SK-N-SH treated with all-trans-retinoic acid at 6 μM for 48 hours (cell line): ENCODE measurements at regions not wholly inside any gene's neighbourhood (a gene's known extent, or its start where the extent isn't known, plus 50 kb on each side); places are given as distances from the start of the nearest gene placed in this dataset.

Experiments used
- BACH2 ChIP-seq: fragments of 250-450 bp; sonication (Bioruptor Pico); IDR thresholded peaks from 2 replicates; pipeline ENCODE4 v1.9.0; 2021; ENCODE audit warnings: mild to moderate bottlenecking, borderline replicate concordance
- CSDC2 ChIP-seq: fragments of 250-450 bp; sonication (Bioruptor Pico); IDR thresholded peaks from 2 replicates; pipeline ENCODE4 v1.5.0; 2020; ENCODE audit warnings: mild to moderate bottlenecking, moderate library complexity
- ESRRG ChIP-seq: fragments of 250-450 bp; sonication (Bioruptor Pico); IDR thresholded peaks from 2 replicates; pipeline ENCODE4 v1.6.1; 2021; ENCODE audit warnings: mild to moderate bottlenecking
- GLIS3 ChIP-seq: fragments of 250-450 bp; sonication (Bioruptor Pico); IDR thresholded peaks from 2 replicates; pipeline ENCODE4 v1.5.0; 2020; ENCODE audit warnings: mild to moderate bottlenecking, moderate library complexity
- ISL1 ChIP-seq: fragments of 250-450 bp; sonication (Bioruptor Pico); IDR thresholded peaks from 2 replicates; pipeline ENCODE4 v2.1.2; 2022; ENCODE audit warnings: mild to moderate bottlenecking, moderate library complexity
- RARB ChIP-seq: fragments of 250-450 bp; sonication (Bioruptor Pico); IDR thresholded peaks from 2 replicates; pipeline ENCODE4 v1.8.0; 2021; ENCODE audit warnings: mild to moderate bottlenecking, moderate library complexity
- TCF4 ChIP-seq: fragments of 250-450 bp; sonication (Bioruptor Pico); IDR thresholded peaks from 2 replicates; pipeline ENCODE4 v1.8.0; 2021; ENCODE audit warnings: mild to moderate bottlenecking, moderate library complexity, borderline replicate concordance
- TOX ChIP-seq: fragments of 250-450 bp; sonication (Bioruptor Pico); IDR thresholded peaks from 2 replicates; pipeline ENCODE4 v1.8.0; 2021; ENCODE audit warnings: mild to moderate bottlenecking, moderate library complexity, borderline replicate concordance
- ZFP3 ChIP-seq: fragments of 250-450 bp; sonication (Bioruptor Pico); IDR thresholded peaks from 2 replicates; pipeline ENCODE4 v1.5.0; 2020; ENCODE audit warnings: mild to moderate bottlenecking, moderate library complexity
- ZFP30 ChIP-seq: fragments of 450-650 bp; formaldehyde crosslinking; IDR thresholded peaks from 2 replicates; pipeline ENCODE4 v1.5.0; 2022; ENCODE audit warnings: mild to moderate bottlenecking, moderate library complexity
- TF ChIP-seq, protein P1 (sequence below): fragments of 250-450 bp; sonication (Bioruptor Pico); IDR thresholded peaks from 2 replicates; pipeline ENCODE4 v1.8.0; 2020; ENCODE audit warnings: mild to moderate bottlenecking, moderate library complexity, borderline replicate concordance
- TF ChIP-seq, protein P2 (sequence below): fragments of 250-450 bp; sonication (Bioruptor Pico); IDR thresholded peaks from 2 replicates; pipeline ENCODE4 v1.5.1; 2021; ENCODE audit warnings: mild to moderate bottlenecking, moderate library complexity

DNA sequence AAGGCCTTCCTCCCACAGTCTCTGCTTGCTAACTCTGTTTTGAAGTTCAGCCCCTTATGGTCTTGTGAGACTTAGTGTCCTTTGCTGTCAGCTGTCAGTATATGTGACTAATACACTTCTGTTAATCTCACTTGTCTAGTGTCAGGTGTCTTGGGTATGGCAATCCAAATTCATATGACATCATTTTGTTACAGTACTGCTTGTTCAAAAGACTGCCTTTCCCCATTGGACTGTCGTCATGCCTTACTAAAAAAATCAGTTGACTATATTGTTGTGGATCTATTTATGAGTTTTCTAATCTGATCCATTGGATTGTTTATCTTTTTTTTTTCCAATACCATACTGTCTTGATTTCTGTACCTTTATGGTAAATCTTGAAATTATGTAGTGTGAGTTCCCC lies 611.4 kb upstream of the HS6ST1 start:
- TF ChIP-seq TCF4 (no peak), ZFP3 (CRISPR knock-in tag) (no peak), TOX (CRISPR knock-in tag) (no peak), GLIS3 (CRISPR knock-in tag) (no peak), BACH2 (no peak), ZFP30 (CRISPR knock-in tag) (no peak), CSDC2 (CRISPR knock-in tag) (no peak), ISL1 (CRISPR knock-in tag) (no peak), RARB (CRISPR knock-in tag) (no peak), ESRRG (no peak)
- TF ChIP-seq, protein P1, sequence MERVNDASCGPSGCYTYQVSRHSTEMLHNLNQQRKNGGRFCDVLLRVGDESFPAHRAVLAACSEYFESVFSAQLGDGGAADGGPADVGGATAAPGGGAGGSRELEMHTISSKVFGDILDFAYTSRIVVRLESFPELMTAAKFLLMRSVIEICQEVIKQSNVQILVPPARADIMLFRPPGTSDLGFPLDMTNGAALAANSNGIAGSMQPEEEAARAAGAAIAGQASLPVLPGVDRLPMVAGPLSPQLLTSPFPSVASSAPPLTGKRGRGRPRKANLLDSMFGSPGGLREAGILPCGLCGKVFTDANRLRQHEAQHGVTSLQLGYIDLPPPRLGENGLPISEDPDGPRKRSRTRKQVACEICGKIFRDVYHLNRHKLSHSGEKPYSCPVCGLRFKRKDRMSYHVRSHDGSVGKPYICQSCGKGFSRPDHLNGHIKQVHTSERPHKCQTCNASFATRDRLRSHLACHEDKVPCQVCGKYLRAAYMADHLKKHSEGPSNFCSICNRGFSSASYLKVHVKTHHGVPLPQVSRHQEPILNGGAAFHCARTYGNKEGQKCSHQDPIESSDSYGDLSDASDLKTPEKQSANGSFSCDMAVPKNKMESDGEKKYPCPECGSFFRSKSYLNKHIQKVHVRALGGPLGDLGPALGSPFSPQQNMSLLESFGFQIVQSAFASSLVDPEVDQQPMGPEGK = no peak
- TF ChIP-seq, protein P2, sequence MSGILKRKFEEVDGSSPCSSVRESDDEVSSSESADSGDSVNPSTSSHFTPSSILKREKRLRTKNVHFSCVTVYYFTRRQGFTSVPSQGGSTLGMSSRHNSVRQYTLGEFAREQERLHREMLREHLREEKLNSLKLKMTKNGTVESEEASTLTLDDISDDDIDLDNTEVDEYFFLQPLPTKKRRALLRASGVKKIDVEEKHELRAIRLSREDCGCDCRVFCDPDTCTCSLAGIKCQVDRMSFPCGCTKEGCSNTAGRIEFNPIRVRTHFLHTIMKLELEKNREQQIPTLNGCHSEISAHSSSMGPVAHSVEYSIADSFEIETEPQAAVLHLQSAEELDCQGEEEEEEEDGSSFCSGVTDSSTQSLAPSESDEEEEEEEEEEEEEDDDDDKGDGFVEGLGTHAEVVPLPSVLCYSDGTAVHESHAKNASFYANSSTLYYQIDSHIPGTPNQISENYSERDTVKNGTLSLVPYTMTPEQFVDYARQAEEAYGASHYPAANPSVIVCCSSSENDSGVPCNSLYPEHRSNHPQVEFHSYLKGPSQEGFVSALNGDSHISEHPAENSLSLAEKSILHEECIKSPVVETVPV = no peak
